ENCODE measurements at regions not wholly inside any gene's neighbourhood (a gene's known extent, or its start where the extent isn't known, plus 50 kb on each side); places are given as distances from the start of the nearest gene placed in this dataset.

DNA sequence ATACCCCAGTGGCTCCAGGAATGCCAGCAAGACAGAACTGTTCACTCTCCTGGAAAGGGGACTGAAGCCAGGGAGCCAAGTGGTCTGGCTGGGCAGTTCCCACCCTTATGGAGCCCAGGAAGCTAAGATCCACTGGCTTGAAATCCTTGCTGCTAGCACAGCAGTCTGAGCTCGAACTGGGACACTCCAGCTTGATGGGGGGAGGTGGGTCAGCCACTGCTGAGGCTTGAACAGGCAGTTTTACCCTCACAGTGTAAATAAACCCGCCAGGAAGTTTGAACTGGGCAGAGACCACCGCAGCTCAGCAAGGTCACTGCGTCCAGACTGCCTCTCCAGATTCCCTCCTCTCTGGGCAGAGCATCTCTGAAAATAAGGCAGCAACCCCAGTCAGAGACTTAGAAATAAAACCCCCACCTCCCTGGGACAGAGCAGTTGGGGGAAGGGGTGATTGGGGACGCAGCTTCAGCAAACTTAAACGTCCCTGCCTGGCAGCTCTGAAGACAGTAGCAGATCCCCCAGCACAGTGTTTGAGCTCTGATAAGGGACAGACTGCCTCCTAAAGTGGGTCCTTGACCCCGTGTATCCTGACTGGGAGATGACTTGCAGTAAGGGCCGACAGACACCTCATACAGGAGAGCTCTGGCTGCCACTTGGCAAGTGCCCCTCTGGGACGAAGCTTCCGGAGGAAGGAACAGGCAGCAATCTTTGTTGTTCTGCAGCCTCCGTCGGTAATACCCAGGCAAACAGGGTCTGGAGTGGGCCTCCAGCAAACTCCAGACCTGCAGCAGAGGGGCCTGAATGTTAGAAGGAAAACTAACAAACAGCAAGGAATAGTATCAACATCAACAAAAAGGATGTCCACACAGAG is 568.4 kb downstream of the PLA2G4A start:
- Mint-ChIP-seq H3K4me1 (no peaks in the 10 kb centered on the region), H3K27me3 (no peaks in the 10 kb centered on the region), H3K9me3 (no peaks in the 10 kb centered on the region), H3K27ac (no peak overlapping the region), H3K4me3 (no peak overlapping the region), H3K36me3 (no peaks in the 10 kb centered on the region)

- Mint-ChIP-seq H3K9me3 (no peaks in the 10 kb centered on the region), H3K27ac (no peak overlapping the region), H3K27me3 (no peaks in the 10 kb centered on the region)
These were observed 579.7 kb downstream of the PLA2G4A start for GRCh38 chr1:187408212-187409004.

DNA sequence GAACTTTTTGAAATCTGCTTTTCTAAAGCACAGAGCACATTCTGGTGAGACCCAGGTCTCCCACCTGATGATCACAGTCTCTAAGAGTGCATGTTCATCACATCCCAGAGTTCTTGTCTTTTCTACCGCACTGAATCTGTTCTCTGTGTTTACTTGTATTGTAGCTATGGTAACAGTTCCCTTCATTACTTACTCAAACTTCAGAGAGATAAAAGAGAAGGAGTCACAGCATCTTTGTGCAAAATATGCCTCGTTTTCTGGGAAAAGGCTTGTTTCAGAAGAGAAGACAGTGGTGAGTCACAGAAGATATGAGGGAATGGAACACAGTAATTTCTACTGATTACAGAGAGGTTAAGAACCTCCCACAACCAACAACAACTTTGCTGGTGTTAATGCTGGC is 580.6 kb downstream of the PLA2G4A start:
- no peaks in the 10 kb centered on the region for H3K9me3 Mint-ChIP-seq
- H3K4me3 Mint-ChIP-seq = no peak overlapping the region
- H3K27me3 Mint-ChIP-seq = no peaks in the 10 kb centered on the region
- no peak overlapping the region for H3K27ac Mint-ChIP-seq
- H3K4me1 Mint-ChIP-seq = no peaks in the 10 kb centered on the region
- H3K36me3 Mint-ChIP-seq = no peaks in the 10 kb centered on the region

More at GRCh38 chr1:187408212-187409004, 579.7 kb downstream of the PLA2G4A start:
- no peak overlapping the region for H3K4me3 Mint-ChIP-seq
- H3K4me1 Mint-ChIP-seq = no peaks in the 10 kb centered on the region
- H3K36me3 Mint-ChIP-seq = no peaks in the 10 kb centered on the region

DNA sequence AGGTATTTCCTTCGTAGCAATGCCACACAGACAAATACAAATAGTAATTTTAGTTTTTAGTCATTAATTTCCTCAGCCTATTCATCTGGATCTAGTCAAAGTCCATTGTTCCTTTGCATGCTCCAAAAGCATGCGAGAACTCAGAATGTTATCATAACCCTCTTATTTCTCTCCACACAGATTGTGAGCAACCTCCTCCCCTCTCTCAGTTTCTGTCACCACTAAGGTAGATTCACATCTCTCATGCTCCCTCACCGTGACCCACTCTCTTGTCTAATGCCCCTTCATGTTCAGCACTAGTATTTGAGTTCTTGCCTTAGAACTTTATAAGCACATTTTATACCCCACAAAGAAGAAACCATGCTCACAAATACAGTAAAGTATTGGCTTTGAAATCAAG is 582.4 kb downstream of the PLA2G4A start:
- H3K27ac Mint-ChIP-seq = no peak overlapping the region
- H3K4me1 Mint-ChIP-seq = no peaks in the 10 kb centered on the region
- H3K27me3 Mint-ChIP-seq = no peaks in the 10 kb centered on the region
- no peak overlapping the region for H3K4me3 Mint-ChIP-seq
- H3K9me3 Mint-ChIP-seq = no peaks in the 10 kb centered on the region
- no peaks in the 10 kb centered on the region for H3K36me3 Mint-ChIP-seq

DNA sequence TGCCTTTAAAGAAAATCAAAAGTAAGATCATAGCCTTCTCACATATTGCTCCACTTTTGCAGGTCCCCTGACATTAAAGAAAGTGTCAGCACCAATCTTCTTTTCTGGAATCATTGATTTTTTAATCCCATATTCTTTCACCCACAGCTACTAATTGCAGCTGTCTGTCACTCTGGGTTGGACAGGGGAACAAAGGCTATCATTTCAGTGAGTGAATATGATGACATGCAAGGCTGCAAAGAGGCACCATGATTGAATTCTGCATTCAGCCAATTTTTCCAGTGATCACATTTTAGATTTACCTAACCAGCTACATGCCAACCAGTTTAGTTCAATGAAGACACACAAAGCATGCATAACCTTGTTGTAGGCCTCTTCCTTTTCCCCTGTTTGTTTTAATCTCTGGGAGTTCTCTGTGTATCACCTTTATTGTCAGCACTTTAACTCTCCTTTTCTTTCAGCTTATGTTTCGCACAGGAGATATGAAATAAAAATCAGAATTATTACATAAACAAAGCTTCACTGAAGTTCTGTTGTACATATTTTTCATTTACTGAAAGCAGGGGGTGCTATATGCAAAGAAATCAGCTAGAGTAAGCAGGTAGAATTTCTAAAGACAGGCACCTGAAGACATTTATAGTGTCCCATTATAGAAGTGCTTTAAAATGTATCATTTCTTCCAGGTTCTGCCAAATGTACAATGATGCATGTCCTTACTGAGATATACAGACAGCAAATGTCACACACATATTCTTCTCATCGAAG is 584.8 kb downstream of the PLA2G4A start:
- H3K9me3 Mint-ChIP-seq = no peaks in the 10 kb centered on the region
- no peaks in the 10 kb centered on the region for H3K27me3 Mint-ChIP-seq
- no peaks in the 10 kb centered on the region for H3K4me1 Mint-ChIP-seq
- H3K27ac Mint-ChIP-seq = no peak overlapping the region
- H3K36me3 Mint-ChIP-seq = no peaks in the 10 kb centered on the region
- no peak overlapping the region for H3K4me3 Mint-ChIP-seq

GRCh38 chr1:187415065-187415464 is 586.3 kb downstream of the PLA2G4A start:
- H3K4me1 Mint-ChIP-seq = no peaks in the 10 kb centered on the region
- H3K27ac Mint-ChIP-seq = no peak overlapping the region
- no peaks in the 10 kb centered on the region for H3K9me3 Mint-ChIP-seq
- H3K36me3 Mint-ChIP-seq = no peaks in the 10 kb centered on the region
- H3K27me3 Mint-ChIP-seq = no peaks in the 10 kb centered on the region
- H3K4me3 Mint-ChIP-seq = no peak overlapping the region

- H3K9me3 Mint-ChIP-seq = no peaks in the 10 kb centered on the region
- no peak overlapping the region for H3K27ac Mint-ChIP-seq
- H3K4me3 Mint-ChIP-seq = no peak overlapping the region
- no peaks in the 10 kb centered on the region for H3K4me1 Mint-ChIP-seq
- H3K36me3 Mint-ChIP-seq = no peaks in the 10 kb centered on the region
- H3K27me3 Mint-ChIP-seq = no peaks in the 10 kb centered on the region
These were observed 588.8 kb downstream of the PLA2G4A start for GRCh38 chr1:187417520-187417919.

GRCh38 chr1:187433598-187433997 is 604.8 kb downstream of the PLA2G4A start:
- H3K27me3 Mint-ChIP-seq = no peaks in the 10 kb centered on the region
- H3K4me1 Mint-ChIP-seq = no peaks in the 10 kb centered on the region
- no peaks in the 10 kb centered on the region for H3K36me3 Mint-ChIP-seq
- H3K9me3 Mint-ChIP-seq = no peaks in the 10 kb centered on the region
- no peak overlapping the region for H3K27ac Mint-ChIP-seq
- H3K4me3 Mint-ChIP-seq = no peak overlapping the region

DNA sequence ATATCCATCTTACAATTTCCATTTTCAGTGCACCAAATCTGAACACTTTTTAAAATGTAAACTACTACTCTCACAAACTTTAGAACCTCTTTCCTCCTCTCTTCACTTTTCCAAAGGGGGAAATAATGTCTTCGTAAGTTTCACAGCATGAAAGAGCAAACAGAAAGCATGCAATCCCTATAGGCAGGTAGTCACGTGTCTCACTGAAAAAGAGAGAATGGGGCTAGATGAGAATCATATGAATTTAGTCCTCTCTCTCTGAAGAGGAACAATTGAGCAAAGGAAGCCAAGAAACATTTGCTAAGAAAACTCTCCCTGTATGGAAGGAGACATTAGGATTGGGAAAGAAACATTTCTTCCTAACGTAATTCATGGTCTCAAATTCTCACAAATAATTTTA is 613.9 kb downstream of the PLA2G4A start:
- Mint-ChIP-seq H3K9me3 (peaks cover 17% of the 10 kb centered on the region), H3K36me3 (peaks cover 2% of the 10 kb centered on the region), H3K4me3 (no peak overlapping the region)

GRCh38 chr1:187443939-187444338 is 615.2 kb downstream of the PLA2G4A start:
- H3K27me3 Mint-ChIP-seq = no peaks in the 10 kb centered on the region
- H3K27ac Mint-ChIP-seq = no peak overlapping the region
- no peaks in the 10 kb centered on the region for H3K4me1 Mint-ChIP-seq
- no peak overlapping the region for H3K4me3 Mint-ChIP-seq
- H3K9me3 Mint-ChIP-seq = peaks cover 17% of the 10 kb centered on the region
- peaks cover 2% of the 10 kb centered on the region for H3K36me3 Mint-ChIP-seq

More for the DNA sequence above, 613.9 kb downstream of the PLA2G4A start:
- no peaks in the 10 kb centered on the region for H3K27me3 Mint-ChIP-seq
- no peak overlapping the region for H3K27ac Mint-ChIP-seq
- no peaks in the 10 kb centered on the region for H3K4me1 Mint-ChIP-seq

GRCh38 chr1:187445066-187445465 is 616.3 kb downstream of the PLA2G4A start:
- Mint-ChIP-seq H3K9me3 (peaks cover 17% of the 10 kb centered on the region), H3K27me3 (no peaks in the 10 kb centered on the region), H3K36me3 (peaks cover 2% of the 10 kb centered on the region), H3K27ac (no peak overlapping the region), H3K4me1 (no peaks in the 10 kb centered on the region), H3K4me3 (no peak overlapping the region)

DNA sequence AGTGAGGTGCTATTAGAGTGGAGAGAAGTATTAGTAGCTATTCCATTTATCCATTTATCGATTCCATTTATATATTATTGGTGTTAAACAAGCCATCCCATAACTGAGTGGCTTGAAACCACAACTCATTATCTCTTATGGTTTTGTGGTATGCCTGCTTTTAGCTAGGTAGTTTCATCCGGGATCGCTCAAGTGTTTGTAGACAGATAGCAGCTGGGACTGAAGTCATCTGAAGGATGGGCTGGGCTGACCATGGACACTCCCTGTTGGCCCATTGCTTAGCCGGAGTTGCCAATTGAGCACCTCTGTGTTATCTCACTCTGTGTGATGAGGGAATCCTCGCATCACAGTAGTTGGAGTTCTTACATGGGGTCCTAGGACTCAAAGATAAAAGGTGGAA is 622.5 kb downstream of the PLA2G4A start:
- Mint-ChIP-seq H3K4me1 (no peaks in the 10 kb centered on the region), H3K27me3 (no peaks in the 10 kb centered on the region), H3K9me3 (no peaks in the 10 kb centered on the region), H3K4me3 (no peak overlapping the region), H3K27ac (no peak overlapping the region), H3K36me3 (peaks cover 2% of the 10 kb centered on the region)

- H3K9me3 Mint-ChIP-seq = no peaks in the 10 kb centered on the region
- H3K4me3 Mint-ChIP-seq = no peak overlapping the region
- H3K36me3 Mint-ChIP-seq = no peaks in the 10 kb centered on the region
- H3K4me1 Mint-ChIP-seq = no peaks in the 10 kb centered on the region
- no peak overlapping the region for H3K27ac Mint-ChIP-seq
- H3K27me3 Mint-ChIP-seq = no peaks in the 10 kb centered on the region
These were observed 625.3 kb downstream of the PLA2G4A start for GRCh38 chr1:187454010-187454409.

- peaks cover 1% of the 10 kb centered on the region for H3K9me3 Mint-ChIP-seq
- H3K4me1 Mint-ChIP-seq = no peaks in the 10 kb centered on the region
- H3K27ac Mint-ChIP-seq = no peak overlapping the region
- no peak overlapping the region for H3K4me3 Mint-ChIP-seq
- no peaks in the 10 kb centered on the region for H3K27me3 Mint-ChIP-seq
- no peaks in the 10 kb centered on the region for H3K36me3 Mint-ChIP-seq
These were observed 627.7 kb downstream of the PLA2G4A start for GRCh38 chr1:187456446-187456845.

GRCh38 chr1:187460093-187460492 is 631.3 kb downstream of the PLA2G4A start:
- H3K27me3 Mint-ChIP-seq = no peaks in the 10 kb centered on the region
- no peak overlapping the region for H3K4me3 Mint-ChIP-seq
- H3K9me3 Mint-ChIP-seq = peaks cover 18% of the 10 kb centered on the region
- H3K36me3 Mint-ChIP-seq = peaks cover 2% of the 10 kb centered on the region
- no peak overlapping the region for H3K27ac Mint-ChIP-seq
- H3K4me1 Mint-ChIP-seq = no peaks in the 10 kb centered on the region
